H7 (cell line): ENCODE measurements at regions not wholly inside any gene's neighbourhood (a gene's known extent, or its start where the extent isn't known, plus 50 kb on each side); places are given as distances from the start of the nearest gene placed in this dataset.

Source experiments
- DNase-seq: peaks from one replicate; pipeline ENCODE4 v3.0.0; 2012
- H3K27me3 ChIP-seq: 2 replicates; pipeline ENCODE4 v1.6.0; 2011; ENCODE audit warnings: mild to moderate bottlenecking, low read length; ENCODE audit not compliant: control insufficient read depth, insufficient read depth
- H3K36me3 ChIP-seq: replicated peaks from 2 replicates; pipeline ENCODE4 v1.5.1; 2011; ENCODE audit warnings: low read length; ENCODE audit not compliant: control insufficient read depth, insufficient read depth
- H3K4me3 ChIP-seq: 2 replicates; pipeline ENCODE4 v1.5.1; 2011; ENCODE audit warnings: low read depth, mild to moderate bottlenecking, control low read depth, low read length, moderate library complexity; ENCODE audit not compliant: insufficient read depth

DNA sequence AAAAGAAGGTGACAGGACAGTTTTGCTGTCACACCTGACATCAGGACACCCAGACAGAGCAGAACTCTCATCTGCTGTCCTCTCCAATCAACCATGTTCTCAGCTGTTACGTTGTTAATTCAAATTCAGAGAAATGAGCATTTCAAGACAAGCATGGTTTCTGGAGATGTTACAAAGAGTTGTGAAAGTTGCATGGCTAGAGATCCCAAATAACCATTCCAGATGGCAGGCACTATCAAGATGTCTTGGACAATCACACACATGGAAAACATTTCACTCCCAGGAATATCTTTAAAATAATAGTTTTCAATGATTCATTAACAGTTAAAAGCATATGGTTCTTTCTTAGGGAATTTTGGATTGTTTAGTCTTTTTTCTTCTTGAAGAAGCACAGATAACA is 533.1 kb downstream of the AGTPBP1 start:
- no peak overlapping the region for H3K4me3 ChIP-seq
- H3K36me3 ChIP-seq = no peaks in the 10 kb centered on the region
- no peak for DNase-seq
- H3K27me3 ChIP-seq = no peaks in the 10 kb centered on the region

DNA sequence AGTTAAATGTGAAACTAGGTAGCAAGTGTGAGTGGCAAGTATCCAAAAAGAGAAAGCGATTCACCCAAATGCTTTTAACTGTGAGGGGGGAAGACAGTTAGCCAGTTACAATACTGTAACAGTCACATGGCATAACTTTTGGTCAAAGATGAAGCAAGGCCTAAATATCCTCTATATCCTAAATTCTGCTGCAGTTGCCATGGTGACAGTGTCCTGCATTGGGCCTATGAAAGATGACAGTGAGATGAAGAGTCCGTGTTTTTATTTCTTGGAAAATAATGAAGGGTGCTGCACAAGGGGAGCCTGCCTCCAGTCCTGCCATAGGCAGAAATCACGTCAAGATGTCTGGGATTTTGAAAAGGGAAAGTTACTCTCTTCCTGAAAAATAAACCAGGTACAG is 534.6 kb downstream of the NTRK2 start:
- H3K36me3 ChIP-seq = no peaks in the 10 kb centered on the region
- H3K27me3 ChIP-seq = no peaks in the 10 kb centered on the region
- no peak for DNase-seq
- H3K4me3 ChIP-seq = no peak overlapping the region

DNA sequence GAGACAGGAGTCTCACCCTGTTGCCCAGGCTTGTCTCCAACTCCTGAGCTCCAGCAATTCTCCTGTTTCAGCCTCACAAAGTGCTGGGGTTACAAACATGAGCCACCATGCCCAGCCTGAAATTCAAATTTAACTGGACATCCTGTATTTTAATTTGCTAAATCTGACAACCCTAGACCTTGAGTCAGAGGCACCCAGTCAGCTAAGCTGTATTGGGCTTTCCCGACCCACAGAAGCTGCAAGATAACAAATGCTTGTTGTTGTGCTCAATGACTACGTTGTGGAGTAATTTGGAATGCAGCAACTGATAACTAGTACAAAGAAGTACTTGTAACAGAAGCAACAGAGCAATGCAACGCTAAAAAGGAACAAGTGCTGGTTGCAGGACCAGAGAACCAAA is 533.1 kb downstream of the NTRK2 start:
- no peak for DNase-seq

DNA sequence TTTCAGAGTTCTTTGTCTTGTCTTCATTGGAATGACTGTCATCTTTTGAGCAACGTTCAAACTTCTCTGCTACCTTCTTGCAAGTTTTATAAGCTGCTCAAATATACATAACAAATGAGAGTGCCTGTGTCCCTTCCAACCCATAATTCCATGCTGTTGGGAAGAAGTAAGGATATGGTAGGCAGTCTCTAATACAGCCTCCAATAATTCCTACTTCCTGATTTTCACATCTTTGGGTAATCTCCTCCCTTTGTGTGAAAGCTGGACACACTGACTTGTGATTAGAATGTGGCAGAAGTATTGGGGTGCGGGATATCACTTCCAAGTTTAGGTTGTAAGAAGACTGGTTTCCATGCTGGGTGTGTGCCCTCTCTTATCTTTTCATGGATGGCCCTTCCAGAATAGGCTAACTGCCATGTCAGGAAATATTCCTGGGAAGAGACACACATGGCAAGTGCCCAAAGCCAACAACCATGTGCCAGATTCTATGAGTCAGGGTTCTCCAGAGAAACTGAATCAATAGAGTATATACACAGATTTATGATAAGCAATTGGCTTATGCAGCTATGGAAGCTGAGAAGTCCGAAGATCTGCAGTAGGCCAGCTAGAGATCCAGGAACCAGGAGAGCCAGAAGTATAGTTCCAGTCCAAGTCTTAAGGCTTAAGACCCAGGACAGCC is 531.3 kb downstream of the NTRK2 start:
- Histone ChIP-seq H3K4me3 (no peak overlapping the region), H3K36me3 (no peaks in the 10 kb centered on the region), H3K27me3 (no peaks in the 10 kb centered on the region)
- DNase-seq = no peak

More for the DNA sequence above, 533.1 kb downstream of the NTRK2 start:
- Histone ChIP-seq H3K4me3 (no peak overlapping the region), H3K27me3 (no peaks in the 10 kb centered on the region), H3K36me3 (no peaks in the 10 kb centered on the region)

- DNase-seq = no peak
- H3K27me3 ChIP-seq = no peaks in the 10 kb centered on the region
- H3K36me3 ChIP-seq = no peaks in the 10 kb centered on the region
- H3K4me3 ChIP-seq = no peak overlapping the region
Measured at GRCh38 chr9:85199866-85200495, 530.5 kb downstream of the NTRK2 start.

GRCh38 chr9:85192750-85193149 is 523.2 kb downstream of the NTRK2 start:
- H3K36me3 ChIP-seq = no peaks in the 10 kb centered on the region
- no peaks in the 10 kb centered on the region for H3K27me3 ChIP-seq
- H3K4me3 ChIP-seq = no peak overlapping the region
- DNase-seq = no peak

- Histone ChIP-seq H3K36me3 (no peaks in the 10 kb centered on the region), H3K27me3 (no peaks in the 10 kb centered on the region), H3K4me3 (no peak overlapping the region)
- no peak for DNase-seq
Measured at GRCh38 chr9:85186218-85186585, 516.7 kb downstream of the NTRK2 start.

GRCh38 chr9:85185486-85186217 is 516.1 kb downstream of the NTRK2 start:
- no peak for DNase-seq
- H3K4me3 ChIP-seq = no peak overlapping the region
- H3K36me3 ChIP-seq = no peaks in the 10 kb centered on the region
- H3K27me3 ChIP-seq = no peaks in the 10 kb centered on the region

DNA sequence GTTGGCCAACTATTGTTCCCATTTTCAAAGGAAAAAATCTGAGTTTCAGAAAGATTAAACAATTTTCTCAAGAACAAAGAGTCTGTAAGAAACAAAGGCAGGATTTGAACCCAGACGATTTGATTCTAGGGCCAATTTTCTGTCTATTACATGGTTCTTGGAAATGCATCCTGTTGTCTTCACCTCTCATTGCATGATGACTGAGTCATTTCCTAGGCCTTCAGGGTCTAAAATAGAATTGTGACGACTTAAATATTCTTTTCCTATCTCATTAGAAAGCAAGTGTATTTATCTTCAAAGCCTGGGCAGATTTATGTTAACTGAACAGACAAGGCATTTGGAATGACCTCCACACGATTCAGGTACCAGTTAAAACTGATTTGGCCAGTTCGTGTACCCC is 512.9 kb downstream of the NTRK2 start:
- H3K27me3 ChIP-seq = no peaks in the 10 kb centered on the region
- no peak overlapping the region for H3K4me3 ChIP-seq
- no peaks in the 10 kb centered on the region for H3K36me3 ChIP-seq
- no peak for DNase-seq

DNA sequence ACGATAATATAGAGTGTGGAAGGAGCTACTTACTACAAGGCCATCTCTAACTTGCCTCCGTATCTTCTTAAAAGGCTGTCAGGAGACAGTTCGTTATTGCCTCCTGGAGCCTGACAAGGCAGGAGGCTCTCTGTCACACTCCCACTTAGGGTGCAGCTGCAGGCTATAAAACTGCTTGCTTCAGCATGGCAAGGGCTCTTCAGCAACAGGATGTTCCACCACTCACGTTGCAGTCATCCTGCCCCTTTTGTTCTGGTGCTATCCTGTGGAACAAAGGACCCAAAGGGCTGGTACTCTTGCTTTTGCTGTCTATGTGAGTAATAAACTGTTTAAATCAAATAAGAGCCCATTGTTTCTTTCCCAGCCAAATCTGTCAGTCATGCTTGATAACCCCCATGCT is 508.9 kb downstream of the NTRK2 start:
- peak; percentile 25 for DNase-seq
- H3K36me3 ChIP-seq = no peaks in the 10 kb centered on the region
- no peaks in the 10 kb centered on the region for H3K27me3 ChIP-seq
- H3K4me3 ChIP-seq = no peak overlapping the region

GRCh38 chr9:85173967-85174366 is 504.4 kb downstream of the NTRK2 start:
- H3K4me3 ChIP-seq = no peak overlapping the region
- no peaks in the 10 kb centered on the region for H3K36me3 ChIP-seq
- no peaks in the 10 kb centered on the region for H3K27me3 ChIP-seq
- no peak for DNase-seq

GRCh38 chr9:85172001-85172978 is 502.8 kb downstream of the NTRK2 start:
- Histone ChIP-seq H3K36me3 (no peaks in the 10 kb centered on the region), H3K4me3 (no peak overlapping the region), H3K27me3 (no peaks in the 10 kb centered on the region)
- DNase-seq = no peak

GRCh38 chr9:85171163-85171562 is 501.6 kb downstream of the NTRK2 start:
- Histone ChIP-seq H3K36me3 (no peaks in the 10 kb centered on the region), H3K4me3 (no peak overlapping the region), H3K27me3 (no peaks in the 10 kb centered on the region)
- no peak for DNase-seq

DNA sequence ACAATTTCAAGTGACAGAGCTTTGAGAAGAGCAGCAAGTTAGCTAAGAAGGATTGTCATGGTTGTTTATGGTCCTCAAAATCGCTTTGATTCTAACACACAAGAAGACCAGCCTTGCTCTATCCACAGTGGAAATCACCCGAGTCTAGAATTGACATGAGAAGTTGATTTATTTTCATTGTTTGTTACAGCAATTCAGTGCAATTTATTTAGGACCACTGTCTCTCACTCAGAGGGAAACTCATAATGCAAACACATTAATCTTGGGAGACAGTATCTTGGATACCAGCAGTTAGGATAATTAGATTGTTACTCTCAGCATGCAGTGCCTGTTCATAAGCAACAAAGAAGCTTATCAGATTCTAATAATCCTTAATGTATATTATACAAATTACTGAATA is 498.9 kb downstream of the NTRK2 start:
- DNase-seq = no peak
- Histone ChIP-seq H3K4me3 (no peak overlapping the region), H3K27me3 (no peaks in the 10 kb centered on the region), H3K36me3 (no peaks in the 10 kb centered on the region)
